AG04450 (cell line): ENCODE measurements at regions not wholly inside any gene's neighbourhood (a gene's known extent, or its start where the extent isn't known, plus 50 kb on each side); places are given as distances from the start of the nearest gene placed in this dataset.

Experiments
- CTCF ChIA-PET: fragments of 300-600, 350-600 bp; formaldehyde crosslinking; extraction: SDS; loops from one replicate; lab custom pipeline; 2022; ENCODE audit warnings: antibody characterized with exemption, inconsistent platforms; lab: Charles Lee
- POLR2A ChIA-PET: fragments of 350-600 bp; formaldehyde crosslinking; extraction: SDS; loops from one replicate; lab custom pipeline; 2021; ENCODE audit warnings: antibody characterized with exemption, inconsistent platforms; lab: Yijun Ruan, JAX
- DNase-seq: peaks from one replicate; pipeline ENCODE4 v3.0.0-alpha.2; 2011; ENCODE audit warnings: low read depth, low spot score
- H3K27ac ChIP-seq: one replicate; pipeline ENCODE4 v1.5.1; 2012; ENCODE audit warnings: low read depth, low read length, control low read depth
- H3K27me3 ChIP-seq: one replicate; pipeline ENCODE4 v1.6.0; 2012; ENCODE audit warnings: low read length; ENCODE audit not compliant: control insufficient read depth, insufficient read depth
- H3K4me3 ChIP-seq: 2 replicates; pipeline ENCODE4 v1.5.1; 2011; ENCODE audit warnings: mild to moderate bottlenecking, low read depth, low read length, control low read depth
- H3K9me3 ChIP-seq: 2 replicates; pipeline ENCODE4 v1.5.1; 2012; ENCODE audit warnings: low read length; ENCODE audit not compliant: control insufficient read depth, insufficient read depth
- TF ChIP-seq, protein P1 (sequence below): IDR thresholded peaks from 2 replicates; pipeline ENCODE4 v1.5.1; 2011; ENCODE audit warnings: low read depth, low read length, control low read depth, inconsistent platforms

DNA sequence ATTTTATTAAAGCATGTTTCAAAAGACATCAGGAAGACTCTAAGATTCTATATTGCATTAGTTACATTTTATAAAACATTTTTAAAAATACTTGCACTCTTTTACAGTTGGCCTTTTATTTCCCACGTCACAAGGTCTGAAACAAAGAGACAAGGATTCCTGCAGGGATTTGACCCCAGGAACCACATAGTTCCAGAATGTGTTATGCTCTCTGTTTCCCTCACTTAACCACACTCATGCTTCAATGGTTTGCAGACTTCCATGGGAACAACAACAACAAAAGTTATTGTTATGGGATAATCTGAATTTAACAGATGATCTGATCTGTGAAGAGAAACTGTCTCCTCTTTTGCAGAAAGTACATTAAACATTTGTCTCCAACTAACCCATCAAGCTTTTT lies 104.3 kb upstream of the PPFIA2 start:
- H3K27me3 ChIP-seq: no peaks in the 10 kb centered on the region
- CTCF ChIA-PET: no interaction called here
- H3K9me3 ChIP-seq: peaks cover 8% of the 10 kb centered on the region
- POLR2A ChIA-PET: no interaction called here
- H3K4me3 ChIP-seq: no peak overlapping the region
- DNase-seq: no peak
- TF ChIP-seq, protein P1, sequence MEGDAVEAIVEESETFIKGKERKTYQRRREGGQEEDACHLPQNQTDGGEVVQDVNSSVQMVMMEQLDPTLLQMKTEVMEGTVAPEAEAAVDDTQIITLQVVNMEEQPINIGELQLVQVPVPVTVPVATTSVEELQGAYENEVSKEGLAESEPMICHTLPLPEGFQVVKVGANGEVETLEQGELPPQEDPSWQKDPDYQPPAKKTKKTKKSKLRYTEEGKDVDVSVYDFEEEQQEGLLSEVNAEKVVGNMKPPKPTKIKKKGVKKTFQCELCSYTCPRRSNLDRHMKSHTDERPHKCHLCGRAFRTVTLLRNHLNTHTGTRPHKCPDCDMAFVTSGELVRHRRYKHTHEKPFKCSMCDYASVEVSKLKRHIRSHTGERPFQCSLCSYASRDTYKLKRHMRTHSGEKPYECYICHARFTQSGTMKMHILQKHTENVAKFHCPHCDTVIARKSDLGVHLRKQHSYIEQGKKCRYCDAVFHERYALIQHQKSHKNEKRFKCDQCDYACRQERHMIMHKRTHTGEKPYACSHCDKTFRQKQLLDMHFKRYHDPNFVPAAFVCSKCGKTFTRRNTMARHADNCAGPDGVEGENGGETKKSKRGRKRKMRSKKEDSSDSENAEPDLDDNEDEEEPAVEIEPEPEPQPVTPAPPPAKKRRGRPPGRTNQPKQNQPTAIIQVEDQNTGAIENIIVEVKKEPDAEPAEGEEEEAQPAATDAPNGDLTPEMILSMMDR: no peak
- H3K27ac ChIP-seq: no peak overlapping the region

DNA sequence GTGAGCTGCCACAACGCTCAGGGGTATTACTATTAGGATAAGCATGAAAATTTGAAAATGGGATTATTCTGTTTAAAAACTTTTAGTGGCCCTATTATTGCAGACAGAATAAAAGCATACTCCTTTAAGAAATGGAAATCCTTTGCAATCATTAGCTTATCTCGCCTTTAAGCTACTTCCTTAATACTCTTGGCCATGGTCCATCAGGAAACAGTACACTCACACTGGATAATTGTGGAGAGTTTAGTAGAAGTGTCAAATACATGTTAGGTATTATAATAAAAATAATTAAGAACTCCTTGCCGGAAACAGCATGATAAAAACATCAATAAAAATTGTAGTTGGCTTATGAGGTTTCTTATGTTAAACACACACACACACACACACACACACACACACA lies 100.4 kb upstream of the PPFIA2 start:
- DNase-seq: no peak
- Histone ChIP-seq H3K27ac (no peak overlapping the region), H3K9me3 (no peaks in the 10 kb centered on the region; the same call in 1 of the 2 replicates), H3K27me3 (no peaks in the 10 kb centered on the region), H3K4me3 (no peak overlapping the region)
- ChIA-PET POLR2A (no interaction called here), CTCF (no interaction called here)
- TF ChIP-seq, protein P1: no peak

DNA sequence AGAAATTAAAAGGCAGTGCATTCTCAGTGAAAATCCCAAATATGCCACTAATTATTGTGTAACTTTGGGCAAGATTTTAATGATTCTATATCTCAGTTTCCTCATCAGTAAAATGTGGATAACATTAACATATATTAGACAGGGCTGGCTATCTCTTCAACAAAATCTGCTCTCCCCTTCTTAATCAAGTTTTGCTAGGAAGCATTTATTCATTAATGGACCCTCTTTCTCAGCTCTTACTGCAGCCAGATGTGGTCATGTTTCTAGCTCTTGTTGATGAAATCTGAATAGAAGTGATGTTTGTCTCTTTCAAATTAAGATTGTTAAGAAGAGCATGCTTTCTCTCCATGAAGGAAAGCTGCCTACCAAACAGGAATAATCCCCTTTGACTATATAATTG lies 84.4 kb upstream of the PPFIA2 start:
- no peak for DNase-seq
- ChIA-PET CTCF (no interaction called here), POLR2A (no interaction called here)
- Histone ChIP-seq H3K9me3 (no peaks in the 10 kb centered on the region), H3K27me3 (no peaks in the 10 kb centered on the region), H3K27ac (no peak overlapping the region), H3K4me3 (no peak overlapping the region)
- TF ChIP-seq, protein P1: no peak

DNA sequence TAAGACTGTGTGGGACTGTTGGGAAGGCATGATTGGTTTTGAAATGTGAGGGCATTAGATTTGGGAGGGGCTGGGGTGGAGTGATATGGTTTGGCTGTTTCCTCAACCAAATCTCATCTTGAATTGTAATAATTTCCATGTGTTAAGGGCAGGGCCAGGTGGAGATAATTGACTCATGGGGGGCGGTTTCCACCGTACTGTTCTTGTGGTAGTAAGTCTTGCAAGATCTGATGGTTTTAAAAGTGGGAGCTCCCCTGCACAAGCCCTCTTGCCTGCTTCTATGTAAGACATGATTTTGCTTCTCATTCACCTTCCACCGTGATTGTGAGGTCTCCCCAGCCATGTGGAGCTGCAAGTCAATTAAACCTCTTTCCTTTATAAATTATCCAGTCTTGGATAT lies 76.6 kb upstream of the PPFIA2 start:
- TF ChIP-seq, protein P1: no peak
- H3K27ac ChIP-seq: no peak overlapping the region
- H3K9me3 ChIP-seq: peaks cover 6% of the 10 kb centered on the region
- CTCF ChIA-PET: no interaction called here
- DNase-seq: no peak
- POLR2A ChIA-PET: no interaction called here
- no peak overlapping the region for H3K4me3 ChIP-seq
- H3K27me3 ChIP-seq: no peaks in the 10 kb centered on the region

DNA sequence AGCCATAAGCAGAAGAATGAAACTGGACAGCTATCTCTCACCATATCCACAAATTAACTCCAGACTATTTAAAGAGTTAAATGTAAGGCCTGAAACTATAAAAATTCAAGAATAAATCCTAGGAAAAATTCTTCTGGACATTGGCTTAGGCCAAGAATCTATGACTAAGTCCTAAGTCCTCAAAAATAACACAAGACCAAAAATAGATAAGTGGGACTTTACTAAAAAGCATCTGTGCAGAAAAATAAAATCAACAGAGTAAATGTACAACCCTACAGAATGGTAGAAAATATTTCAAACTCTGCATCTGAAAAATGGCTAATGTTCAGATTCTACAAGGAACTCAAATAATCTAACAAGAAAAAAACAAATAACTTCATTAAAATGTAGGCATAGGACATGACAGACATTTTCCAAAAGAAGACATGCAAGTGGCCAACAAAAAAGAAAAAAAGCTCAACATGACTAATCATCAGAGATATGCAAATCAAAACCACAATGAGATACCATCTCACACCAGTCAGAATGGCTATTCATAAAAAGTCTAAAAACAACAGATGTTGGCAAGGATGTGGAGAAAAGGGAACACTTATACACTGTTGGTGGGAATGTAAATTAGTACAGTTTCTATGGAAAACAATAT lies 61.0 kb upstream of the PPFIA2 start:
- DNase-seq: no peak
- ChIA-PET CTCF (no interaction called here), POLR2A (no interaction called here)
- Histone ChIP-seq H3K9me3 (peaks cover 6% of the 10 kb centered on the region), H3K4me3 (no peak overlapping the region), H3K27ac (no peak overlapping the region), H3K27me3 (no peaks in the 10 kb centered on the region)
- TF ChIP-seq, protein P1: no peak
